ENCODE measurements at regions not wholly inside any gene's neighbourhood (a gene's known extent, or its start where the extent isn't known, plus 50 kb on each side); places are given as distances from the start of the nearest gene placed in this dataset.
"Not testable (repeated sequence)": the region's sequence is repeated elsewhere in the genome, so short reads cannot be mapped to it uniquely, and the experiment has no call there.

DNA sequence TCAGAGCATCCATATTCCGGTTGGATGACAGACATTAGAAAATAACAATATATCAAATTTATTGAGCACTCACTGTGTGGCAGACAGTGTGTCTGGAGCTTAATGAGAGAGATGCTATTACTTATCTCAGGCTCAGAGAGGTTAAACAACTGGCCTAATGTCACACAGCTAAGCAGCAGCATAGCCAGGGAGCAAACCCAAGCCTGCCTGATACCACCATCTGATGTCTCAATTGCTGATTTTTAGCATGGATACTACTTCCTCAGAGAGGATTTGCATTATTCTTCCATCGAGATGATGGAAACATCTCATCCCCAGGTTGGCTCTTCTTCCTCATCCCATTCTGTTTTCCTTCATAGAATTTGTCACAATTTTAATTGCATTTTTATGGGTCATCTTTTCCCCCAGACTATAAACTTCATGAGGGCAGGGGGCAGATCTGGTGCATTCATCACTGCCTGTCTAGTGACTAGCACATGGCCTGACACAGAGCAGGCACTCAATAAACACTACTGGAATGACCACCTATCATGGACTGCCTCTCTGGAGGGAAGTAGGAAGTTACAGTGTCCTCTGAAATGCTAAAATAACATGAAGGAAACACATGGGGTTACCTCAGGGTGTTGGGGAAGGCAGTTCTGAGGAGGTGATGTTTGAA lies 344.8 kb upstream of the CCL2 start:
- DNase-seq = no peak

DNA sequence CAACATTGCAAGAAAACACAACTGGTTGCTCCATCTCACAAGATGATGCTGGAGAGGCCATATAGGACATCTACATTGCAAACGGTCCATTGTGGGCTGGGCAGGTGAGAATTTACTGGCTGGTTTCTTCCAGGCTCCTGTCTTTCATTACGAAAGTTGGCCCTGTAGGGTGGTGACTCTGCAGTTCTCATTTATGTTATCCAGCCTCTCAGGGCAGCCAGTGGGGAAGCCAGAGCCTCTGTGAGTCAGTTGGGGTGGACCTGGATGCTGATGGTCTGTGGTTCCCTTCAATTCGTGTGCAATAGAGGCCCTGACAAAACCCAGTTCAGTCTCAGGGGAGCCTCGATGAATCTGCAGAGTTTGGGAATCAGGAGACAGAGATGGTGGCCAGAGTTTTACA lies 341.0 kb upstream of the CCL2 start:
- DNase-seq = no peak

DNA sequence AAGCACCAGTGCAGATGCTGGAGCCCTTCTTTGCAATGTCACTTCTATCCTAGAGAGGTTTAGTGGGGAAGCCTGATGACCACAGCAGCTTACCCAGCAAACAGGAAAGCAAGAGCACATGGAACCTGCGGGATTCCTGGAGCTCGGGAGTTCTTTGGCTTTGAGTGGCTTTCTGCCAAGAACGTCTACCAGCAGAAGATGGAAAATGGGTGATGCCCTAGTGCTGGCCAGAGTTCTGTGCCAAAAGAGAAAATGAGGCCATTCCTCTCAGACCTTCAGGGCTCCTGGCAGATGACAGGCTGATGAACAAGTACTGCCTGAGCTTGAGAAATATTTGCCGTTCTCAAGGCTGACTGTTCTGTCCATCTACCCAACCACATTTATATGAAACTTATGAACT lies 332.1 kb upstream of the CCL2 start:
- no peak for DNase-seq

DNA sequence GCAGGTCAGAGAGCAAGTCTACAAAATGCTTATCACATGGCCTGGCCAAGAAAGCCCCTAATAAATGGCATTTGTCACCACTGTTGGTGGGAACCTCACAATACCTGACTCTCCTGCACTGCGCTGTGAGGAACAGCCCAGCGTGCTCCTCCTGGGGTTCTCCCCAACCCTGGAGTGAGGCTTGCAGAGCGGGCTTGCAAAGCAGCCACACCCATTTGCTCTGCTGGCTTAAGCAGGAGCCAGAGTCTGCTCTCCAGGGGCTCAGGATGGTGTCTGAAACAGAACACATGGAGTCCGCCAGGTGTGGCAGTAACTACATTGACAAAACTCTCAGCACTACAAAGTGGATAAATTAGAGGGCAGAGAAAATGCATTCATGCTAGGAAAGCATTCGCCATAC lies 331.0 kb upstream of the CCL2 start:
- no peak for DNase-seq

DNA sequence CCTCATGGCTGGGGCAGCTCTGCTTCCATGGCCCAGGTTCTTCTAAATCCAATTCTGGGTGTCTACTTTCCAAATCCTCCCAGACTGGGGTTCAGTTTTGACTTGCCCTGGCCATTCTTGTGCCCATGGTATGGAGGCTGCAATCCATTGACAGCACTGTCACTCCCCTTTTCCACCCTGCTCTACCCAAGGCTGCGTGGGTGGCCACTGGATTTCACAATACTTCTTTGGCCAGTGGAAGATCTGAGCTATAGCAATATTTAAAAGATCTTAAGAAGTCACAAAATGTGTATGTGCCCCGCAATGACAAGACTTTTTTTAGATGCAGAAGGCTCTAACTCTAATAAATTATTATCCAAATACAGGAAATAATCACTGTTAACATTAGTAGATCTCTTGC lies 329.4 kb upstream of the CCL2 start:
- no peak for DNase-seq

DNA sequence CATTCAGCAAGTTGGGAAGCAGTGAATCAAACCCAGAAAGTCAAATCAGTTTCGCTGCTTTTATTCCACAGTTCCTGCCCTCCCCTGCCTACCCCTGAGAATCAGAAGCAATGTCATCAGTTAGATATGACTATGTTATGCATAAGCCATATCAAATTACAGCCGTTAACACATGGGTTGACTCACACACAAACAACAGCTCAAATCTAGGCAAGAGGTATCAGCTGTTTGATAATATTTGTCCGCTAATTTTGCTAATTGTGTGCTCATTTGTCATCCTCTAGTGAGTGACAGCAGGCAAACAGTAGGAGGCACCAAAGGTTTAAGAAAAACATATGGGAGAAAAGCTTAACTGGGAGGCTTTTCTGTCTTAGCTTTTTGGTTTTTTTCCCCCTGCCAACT lies 327.4 kb upstream of the CCL2 start:
- DNase-seq = peak; percentile 57

DNA sequence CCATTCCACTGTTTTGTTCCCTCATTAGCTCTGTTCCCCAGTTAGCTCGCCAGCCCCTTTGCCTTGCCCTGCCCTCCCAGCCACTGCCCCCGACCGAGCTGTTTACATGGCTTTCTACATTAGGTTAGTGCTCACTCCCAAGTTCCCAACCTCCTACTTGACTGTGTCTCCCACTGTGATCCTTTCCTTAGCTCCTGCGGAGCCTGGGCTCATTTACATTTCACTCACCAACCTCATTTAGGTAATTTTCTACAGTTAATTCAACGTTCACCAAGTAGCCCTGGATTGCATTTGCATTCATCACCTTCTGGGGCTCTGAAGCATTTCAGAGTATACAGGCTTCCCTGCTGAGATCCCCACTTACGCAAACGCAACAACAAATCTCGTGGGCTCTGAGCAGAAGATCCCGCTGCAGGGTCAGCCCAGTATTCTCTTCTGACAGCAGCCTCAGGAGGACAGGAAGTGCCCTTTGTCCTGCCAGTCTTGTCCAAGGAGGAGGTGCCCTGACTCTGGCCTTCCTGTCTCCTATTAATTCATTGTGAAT lies 325.8 kb upstream of the CCL2 start:
- DNase-seq = no peak

DNA sequence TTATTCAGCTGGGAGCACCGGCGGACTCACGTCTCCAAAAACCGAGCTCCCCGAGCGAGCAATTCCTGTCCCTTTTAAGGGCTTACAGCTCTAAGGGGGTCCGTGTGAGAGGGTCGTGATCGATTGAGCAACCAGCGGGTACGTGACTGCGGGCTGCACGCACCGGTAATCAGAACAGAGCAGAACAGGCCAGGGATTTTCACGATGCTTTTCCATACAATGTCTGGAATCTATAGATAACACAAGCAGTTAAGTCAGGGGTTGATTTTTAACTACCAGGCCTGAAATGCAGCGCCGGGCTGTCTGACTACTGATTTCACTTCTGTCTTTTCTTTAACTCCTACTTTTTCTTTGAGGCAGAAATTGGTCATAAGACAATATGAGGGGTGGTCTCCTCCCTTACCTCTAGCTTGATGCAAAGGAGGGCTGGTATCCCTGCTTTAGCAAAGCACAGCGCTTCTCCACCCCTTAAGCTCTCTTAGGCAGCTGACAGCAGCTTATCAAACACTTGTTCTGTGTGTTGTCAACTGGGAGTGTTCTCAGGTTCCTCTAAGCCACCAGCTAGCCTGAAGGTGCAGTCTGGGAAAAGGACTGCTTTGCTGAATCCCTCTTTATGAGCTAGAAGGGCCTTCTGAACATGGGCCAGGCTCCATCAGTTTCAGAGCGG lies 323.8 kb upstream of the CCL2 start:
- not testable (repeated sequence) for DNase-seq

DNA sequence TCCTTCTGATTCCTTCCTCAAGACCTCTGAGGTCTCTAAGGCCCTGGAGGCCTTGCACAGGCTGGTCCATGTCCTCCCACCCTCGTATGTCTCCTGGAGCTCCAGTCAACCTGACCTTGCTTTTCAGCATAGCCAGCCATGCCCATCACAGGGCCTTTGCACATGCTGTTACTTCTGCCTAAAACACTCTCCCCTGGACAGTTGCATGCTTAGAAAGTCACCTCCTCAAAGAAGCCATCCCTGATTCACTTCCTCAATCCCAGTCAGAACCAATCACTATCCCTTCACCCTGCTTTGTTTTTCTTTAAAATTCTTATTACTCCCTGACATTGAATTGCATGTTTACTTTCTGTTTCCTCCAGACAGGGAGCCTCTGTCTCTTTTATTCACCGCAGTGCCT lies 322.1 kb upstream of the CCL2 start:
- DNase-seq = no peak

DNA sequence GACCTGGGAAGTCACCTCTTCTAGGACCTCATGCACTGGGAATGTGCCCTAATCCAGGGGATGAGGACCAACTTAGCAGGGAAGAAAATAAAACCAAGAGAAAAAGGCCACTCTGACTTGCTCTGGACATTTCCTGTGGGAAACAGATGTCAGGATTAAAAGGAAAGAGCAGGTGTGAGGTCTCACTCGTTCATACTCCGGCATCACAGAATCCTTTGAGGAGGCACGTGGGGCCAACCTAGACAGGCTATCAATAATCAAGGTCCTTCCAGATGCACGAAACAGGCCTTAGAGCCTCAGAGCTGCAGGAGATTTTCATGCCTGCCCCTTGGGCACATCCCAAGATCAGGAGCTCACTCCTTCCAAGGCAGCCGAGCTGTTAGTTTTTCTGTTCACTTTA lies 321.5 kb upstream of the CCL2 start:
- no peak for DNase-seq

DNA sequence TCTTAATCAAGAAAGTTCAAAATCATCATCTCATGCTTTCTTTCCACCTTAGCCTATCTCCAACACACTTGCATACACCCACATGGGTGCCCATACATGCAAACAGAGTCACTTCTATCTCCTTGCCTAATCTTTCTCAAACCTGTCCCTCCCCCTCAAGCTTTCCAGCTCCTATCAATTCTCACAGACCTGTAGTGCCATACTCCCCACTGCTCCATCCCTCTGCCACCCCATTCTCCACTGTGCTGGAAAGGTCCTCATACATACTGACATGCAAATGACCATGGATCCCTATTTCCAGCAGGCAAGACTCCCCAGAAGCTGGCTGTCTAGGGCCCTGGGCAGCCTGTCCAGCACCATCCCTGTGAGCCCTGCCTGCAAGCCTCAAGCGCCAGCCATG lies 320.4 kb upstream of the CCL2 start:
- no peak for DNase-seq

DNA sequence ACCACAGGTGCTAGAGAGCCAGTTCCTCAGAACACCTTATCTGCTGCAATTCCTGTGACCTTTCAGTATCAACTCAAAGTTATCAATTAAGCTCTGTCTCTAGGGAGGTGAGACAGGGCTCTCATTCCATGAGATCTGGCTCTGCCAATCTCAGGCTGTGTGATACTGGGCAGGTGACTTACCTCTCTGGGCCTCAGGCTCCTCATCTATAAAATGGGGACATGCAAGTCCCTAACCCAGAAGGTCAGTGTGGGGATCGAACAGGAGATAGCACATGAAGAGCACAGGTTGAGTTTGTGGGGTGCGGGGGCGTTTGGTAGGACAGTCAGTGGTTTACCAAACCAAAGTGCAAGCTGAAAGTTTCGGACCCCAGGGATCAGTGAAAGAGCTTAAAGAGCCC lies 319.3 kb upstream of the CCL2 start:
- DNase-seq = no peak

DNA sequence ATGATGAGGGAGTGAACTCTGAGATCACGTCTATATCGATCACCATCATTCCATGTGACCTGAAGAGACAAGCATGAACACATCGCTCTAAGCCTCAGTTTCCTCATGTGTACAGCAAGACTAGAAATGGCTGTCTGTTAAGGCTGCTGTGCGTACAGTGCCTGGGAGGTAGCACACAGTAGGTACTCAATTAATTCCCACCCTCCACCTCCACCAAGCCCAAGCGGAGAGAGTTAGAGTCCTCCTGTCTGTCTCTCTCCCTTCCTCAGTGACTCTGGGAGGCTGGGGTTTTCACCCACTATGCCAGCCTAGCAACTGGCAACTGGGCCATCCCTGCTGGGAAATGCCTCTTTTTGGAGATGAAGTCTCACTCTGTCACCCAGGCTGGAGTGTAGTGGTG lies 318.3 kb upstream of the CCL2 start:
- no peak for DNase-seq

DNA sequence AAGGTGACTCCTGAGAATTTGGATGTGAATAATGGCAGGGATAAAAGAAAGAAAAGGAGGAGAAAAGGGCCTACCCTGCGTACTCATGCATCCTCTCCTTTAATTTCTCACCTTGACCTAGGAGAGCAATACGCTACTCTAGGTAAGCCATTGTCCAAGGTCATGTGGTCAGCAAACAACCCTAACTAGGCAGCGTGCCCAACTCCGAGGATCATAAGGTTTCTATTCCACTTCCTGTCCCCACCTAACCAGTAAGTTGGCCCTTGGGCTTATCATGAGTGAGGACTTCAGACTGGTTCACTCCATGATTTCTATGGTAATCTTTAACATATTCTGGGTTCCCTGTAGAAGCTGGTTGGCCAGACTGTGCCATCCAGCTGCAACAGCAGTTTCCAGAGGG lies 315.1 kb upstream of the CCL2 start:
- DNase-seq = no peak

DNA sequence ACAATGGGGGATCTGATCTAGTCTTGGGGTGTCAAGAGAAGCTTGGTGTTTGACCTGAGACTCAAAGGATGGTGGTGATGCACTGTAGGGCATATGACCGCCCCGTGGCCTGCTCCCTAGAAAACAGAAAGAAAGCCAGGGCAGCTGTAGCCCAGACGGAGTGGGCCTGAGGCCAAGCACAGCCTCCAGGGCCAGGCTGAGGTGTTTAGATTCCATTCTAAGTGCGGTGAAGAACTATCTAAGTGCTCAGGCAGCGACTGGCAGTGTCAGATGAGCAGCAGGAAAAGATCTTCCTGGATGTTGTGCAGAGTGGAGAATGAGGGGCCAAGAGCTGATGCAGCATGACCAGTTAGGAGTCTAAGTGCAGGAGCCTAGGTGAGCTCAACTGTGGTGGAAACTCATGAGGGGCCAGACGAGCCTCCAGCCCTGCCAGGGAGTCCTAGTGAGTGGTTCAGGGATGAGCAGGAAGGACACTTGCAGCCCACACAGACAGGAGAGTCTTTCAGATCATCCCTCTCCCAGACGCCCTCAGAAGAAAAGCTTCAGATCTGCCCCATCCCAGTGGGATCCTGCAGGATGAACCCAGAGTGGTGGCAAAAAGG lies 314.2 kb upstream of the CCL2 start:
- DNase-seq = no peak

DNA sequence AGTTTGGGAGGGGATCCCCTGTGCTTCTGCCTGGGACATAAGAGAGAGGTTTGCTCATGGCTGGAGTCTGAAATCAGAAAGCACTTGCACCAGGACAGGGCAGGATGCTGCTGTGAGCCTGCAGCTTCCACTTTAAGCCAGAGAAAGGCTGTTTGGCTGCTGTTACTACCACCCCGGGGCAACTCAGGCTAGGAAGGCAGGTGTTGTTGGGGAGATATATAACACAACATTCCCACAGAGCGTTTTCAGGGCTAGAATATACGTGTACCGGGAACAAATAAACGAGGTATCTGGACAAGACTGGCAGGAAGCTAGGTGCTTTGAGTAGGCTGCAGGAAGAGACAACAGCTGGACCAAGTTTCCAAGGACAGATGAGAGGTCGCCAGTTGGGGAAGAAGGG lies 313.3 kb upstream of the CCL2 start:
- no peak for DNase-seq

DNA sequence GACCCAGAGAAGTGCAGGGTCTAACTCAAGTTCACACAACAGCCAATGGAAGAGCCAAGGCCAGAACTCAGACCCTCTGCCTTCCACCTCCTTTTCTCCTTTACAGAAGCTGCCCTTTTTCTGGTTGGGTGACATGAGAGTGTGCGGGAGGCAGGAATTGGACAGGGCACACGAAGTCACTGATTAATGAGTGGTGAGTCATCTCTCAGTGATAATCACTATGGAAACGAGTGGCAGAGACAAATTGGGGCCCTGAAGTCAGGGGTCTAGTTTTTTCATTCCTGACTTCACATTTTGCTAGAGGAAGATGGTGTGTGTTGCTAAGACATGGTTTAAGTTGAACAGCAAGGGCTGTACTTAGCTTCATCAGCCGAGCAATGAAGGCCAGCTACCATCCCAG lies 312.7 kb upstream of the CCL2 start:
- no peak for DNase-seq

DNA sequence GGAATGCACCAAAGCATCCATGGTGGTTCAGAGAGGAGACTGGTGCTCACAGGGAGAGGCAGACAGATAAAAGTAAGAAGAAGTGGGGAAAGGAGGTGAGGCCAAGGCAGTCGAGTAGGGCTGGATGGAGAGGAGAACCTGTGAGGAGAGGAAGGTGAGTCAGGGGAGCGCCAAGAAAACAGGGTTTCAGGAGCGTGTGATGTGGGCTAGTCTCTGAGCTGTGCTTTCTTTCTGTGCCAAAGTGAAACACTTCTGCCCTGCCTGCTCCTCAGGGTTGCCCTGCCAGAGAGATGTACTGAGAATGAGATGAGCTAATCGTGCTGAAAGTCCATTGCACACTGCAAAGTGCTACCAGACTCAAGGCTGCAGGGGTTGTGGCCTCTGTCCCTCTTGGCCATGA lies 310.7 kb upstream of the CCL2 start:
- DNase-seq = no peak

DNA sequence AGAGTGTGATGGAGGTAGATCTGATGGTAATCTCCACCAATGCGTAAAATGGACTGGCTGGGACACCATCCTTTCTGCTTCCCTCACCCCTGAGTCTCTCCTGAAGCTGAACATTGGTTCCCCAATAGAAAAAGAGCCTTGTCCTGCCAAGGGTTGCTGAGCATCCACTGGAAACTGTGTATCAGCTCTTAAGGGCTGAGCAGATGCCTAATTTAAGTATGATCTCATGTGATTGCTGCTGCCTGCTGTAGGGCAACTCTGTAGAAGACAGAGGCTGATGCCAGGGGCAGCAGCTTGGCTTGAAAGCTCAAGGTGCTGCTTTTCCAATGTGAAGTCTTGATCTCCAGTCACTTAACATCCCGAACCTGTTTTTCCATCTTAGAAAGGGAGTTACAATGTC lies 310.3 kb upstream of the CCL2 start:
- DNase-seq = no peak

DNA sequence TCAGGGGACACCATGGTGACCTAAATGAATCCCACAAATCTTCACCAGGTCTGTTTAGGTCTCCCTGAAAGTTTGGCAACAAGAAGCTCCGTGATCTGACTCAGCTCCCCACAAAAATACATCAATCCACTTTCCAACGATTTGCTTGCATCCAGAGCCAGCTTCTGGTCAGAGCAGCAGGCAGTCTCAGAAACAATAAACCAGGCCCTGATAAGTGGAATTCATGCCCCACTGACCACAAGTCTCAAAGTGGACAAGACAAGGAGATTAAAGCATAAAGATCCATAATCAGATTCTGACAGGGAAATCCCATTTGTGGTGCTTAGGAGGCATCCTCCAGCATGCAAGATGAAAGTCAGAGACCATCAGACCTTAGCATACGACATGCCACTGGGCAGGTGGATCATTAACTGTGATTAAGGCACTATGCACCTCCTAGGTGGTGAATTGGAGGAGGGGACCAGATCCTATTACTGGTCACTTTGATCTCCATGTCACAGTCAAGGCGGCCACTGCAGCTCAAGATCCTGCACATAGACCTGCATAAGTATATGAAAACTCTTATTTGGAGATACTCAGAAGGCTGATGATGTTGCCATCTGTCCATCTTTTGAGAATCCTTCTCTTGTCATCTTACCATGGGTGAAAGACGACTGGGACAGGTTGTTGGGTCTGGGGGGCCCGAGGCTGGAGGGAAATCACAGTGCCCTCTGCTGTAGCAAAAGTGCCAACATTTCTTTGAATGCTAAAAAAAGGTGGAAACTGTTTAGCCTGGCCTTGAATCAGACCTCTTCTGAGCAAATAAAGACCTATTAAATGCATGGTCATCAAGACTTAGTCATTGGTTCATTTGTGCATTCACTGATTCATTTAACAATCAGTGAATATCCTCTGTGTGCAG lies 309.2 kb upstream of the CCL2 start:
- no peak for DNase-seq

DNA sequence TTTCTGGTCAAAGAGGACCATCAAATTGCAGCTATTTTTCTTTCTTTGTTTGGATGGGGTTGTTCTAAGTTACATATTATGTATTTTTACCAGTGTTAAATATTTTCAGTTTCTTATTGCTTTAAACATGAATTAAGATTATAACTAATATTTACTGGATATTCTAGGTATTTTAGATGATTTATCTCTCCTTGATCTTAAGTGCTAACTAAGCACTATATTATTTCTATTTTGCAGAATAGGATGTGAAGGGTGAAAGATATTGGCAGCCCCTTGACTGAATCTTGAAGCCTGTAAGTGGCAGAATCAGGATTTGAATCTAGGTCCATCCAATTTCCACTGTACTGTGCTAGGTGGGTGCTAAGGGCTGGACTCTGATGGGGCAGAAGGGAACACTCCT lies 307.3 kb upstream of the CCL2 start:
- DNase-seq = no peak

DNA sequence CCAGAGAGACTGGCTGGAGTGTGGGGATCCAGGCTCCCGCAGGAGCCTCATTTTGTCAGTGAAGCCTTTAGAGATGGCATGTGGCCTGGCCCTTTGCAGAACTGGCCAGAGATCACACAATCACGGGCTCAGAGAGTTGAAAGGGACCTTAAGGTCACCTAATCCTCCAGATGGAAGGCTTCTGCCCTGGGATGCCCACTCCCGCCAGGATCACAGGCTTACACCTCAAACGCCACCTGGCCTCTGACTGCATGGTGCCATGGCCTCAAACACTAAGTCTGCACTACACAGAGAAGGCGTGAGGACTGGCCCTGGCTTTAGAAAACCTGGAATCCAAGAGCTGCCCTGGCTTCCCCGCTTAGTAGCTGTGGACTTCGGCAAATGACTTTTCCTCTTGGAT lies 306.8 kb upstream of the CCL2 start:
- DNase-seq = no peak

DNA sequence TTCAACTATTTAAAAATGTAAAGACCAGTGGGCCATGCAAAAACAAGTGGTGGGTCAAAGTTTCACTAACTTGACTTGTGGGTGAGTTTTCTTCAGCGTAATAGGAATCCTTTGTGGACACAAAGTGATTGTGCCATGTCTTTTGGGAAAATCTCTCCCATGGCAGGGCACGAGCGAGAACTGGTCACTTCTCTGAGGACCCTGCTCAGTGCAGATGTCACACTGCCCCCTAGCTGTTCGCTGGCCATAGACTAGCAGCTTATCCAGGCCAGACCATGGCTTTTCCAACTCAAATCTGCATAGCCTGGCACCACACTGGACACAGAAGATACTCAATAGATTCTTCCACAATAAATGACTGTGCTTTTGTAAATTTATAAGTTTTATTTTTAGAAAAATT lies 306.0 kb upstream of the CCL2 start:
- DNase-seq = no peak

DNA sequence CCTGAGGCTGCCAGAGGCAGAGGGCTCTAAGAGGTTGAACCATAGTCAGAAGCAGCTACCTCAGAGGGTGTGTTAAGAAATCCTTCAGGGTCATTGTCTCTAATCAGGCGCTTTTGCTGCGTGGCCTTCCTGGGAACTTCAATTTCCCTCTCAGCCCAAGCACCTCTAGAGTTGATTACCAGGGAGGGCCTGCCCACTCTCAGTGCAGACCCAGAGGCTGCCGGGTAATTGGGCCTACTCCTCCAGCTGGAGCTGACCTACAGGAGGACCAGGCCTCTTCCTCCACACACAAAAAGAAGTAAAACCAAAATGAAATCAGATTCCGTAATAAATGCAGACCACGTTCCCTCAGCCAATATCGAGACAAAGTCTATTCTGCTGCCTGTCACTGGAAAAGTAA lies 305.0 kb upstream of the CCL2 start:
- no peak for DNase-seq

Measured in DMS153 (cell line).